GM12865 (cell line): ENCODE measurements at regions not wholly inside any gene's neighbourhood (a gene's known extent, or its start where the extent isn't known, plus 50 kb on each side); places are given as distances from the start of the nearest gene placed in this dataset.
A peak's percentile ranks its signal among the peaks of the same experiment; 100 is the strongest.
"Not testable (repeated sequence)": the region's sequence is repeated elsewhere in the genome, so short reads cannot be mapped to it uniquely, and the experiment has no call there.

ENCODE experiments used
- DNase-seq: peaks from one replicate; pipeline ENCODE4 v3.0.0; 2010; ENCODE audit warnings: low read depth
- H3K4me3 ChIP-seq: 2 replicates; pipeline ENCODE4 v1.5.1; 2011; ENCODE audit warnings: mild to moderate bottlenecking, low read depth, low read length, control low read depth
- CTCF ChIP-seq: IDR thresholded peaks from 2 replicates; pipeline ENCODE4 v1.5.1; 2011; ENCODE audit warnings: low read length, control low read depth, low read depth, inconsistent platforms; ENCODE audit not compliant: insufficient read depth; ENCODE audit errors: missing control alignments

GRCh38 chr7:46754140-46754720, 827.7 kb downstream of the TNS3 start:
- no peak for TF ChIP-seq CTCF
- no peak overlapping the region for H3K4me3 ChIP-seq
- no peak for DNase-seq

GRCh38 chr7:46753662-46754061, 828.2 kb downstream of the TNS3 start:
- DNase-seq, result no peak
- no peak overlapping the region for H3K4me3 ChIP-seq
- no peak for TF ChIP-seq CTCF

GRCh38 chr7:46752881-46753366, 829.0 kb downstream of the TNS3 start:
- no peak for DNase-seq
- TF ChIP-seq CTCF, result no peak
- H3K4me3 ChIP-seq, result no peak overlapping the region

- not testable (repeated sequence) for H3K4me3 ChIP-seq
- DNase-seq, result peak; percentile 13
Observed at GRCh38 chr7:46751927-46752723, 829.8 kb downstream of the TNS3 start.

- no peak for TF ChIP-seq CTCF
- DNase-seq, result no peak
- no peak overlapping the region for H3K4me3 ChIP-seq
Observed at GRCh38 chr7:46751471-46751870, 830.4 kb upstream of the IGFBP3 start.

GRCh38 chr7:46750321-46750865, 829.3 kb upstream of the IGFBP3 start:
- no peak for DNase-seq
- no peak for TF ChIP-seq CTCF
- H3K4me3 ChIP-seq, result no peak overlapping the region

- H3K4me3 ChIP-seq, result no peak overlapping the region
- no peak for DNase-seq
- no peak for TF ChIP-seq CTCF
Observed at GRCh38 chr7:46747869-46748576, 827.0 kb upstream of the IGFBP3 start.
